ENCODE measurements at regions not wholly inside any gene's neighbourhood (a gene's known extent, or its start where the extent isn't known, plus 50 kb on each side); places are given as distances from the start of the nearest gene placed in this dataset.

DNA sequence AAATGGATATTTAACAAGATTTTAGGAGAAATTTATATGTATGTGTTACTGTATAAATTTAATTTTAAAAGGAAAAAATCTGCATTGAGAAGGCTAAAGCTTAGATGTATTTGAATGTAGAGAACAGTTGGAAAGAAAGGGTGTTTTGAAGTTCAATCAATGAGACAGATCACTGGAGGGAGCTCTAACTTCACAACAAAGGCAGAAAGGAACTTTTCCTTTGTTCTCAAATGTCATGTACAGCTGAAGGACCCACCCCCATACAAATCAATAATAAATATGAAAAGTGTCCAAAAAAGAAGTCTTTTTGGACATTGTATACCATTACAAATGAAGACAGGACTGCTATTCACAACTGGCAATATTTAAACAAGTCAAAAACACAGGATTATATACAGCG lies 403.4 kb downstream of the DNAJB9 start:
- Histone ChIP-seq H3K27ac (ENCODE audit: extremely low read length, insufficient read depth, low read length) (no peak overlapping the region), H3K9me3 (ENCODE audit: low read length) (no peaks in the 10 kb centered on the region), H4K20me1 (ENCODE audit: insufficient read depth, low read length) (no peaks in the 10 kb centered on the region), H3K4me2 (ENCODE audit: low read depth, low read length) (no peak overlapping the region), H3K79me2 (ENCODE audit: insufficient read depth, low read length) (no peaks in the 10 kb centered on the region), H3K9ac (ENCODE audit: insufficient read depth, low read depth, low read length) (no peak overlapping the region), H3K4me3 (replicated peaks in 1 of 3; ENCODE audit: insufficient read depth in 1 of 3, low read depth in 2 of 3, low read length in 3 of 3) (no peak overlapping the region), H2AFZ (ENCODE audit: low read length) (no peak overlapping the region), H3K4me1 (ENCODE audit: insufficient read depth, low read length) (no peaks in the 10 kb centered on the region), H3K36me3 (replicated peaks in 1 of 2; ENCODE audit: control insufficient read depth in 1 of 2, insufficient read depth in 2 of 2, low read length in 2 of 2) (no peaks in the 10 kb centered on the region), H3K27me3 (ENCODE audit: control insufficient read depth in 1 of 2, insufficient read depth in 2 of 2, low read length in 2 of 2) (no peaks in the 10 kb centered on the region)
- ChIA-PET POLR2A (no interaction called here), CTCF (ENCODE audit: low intra/inter-chr PET ratio, low total read pairs) (no interaction called here)
- in situ Hi-C loops (cut with HindIII; ENCODE audit: extremely low pct_ligation_motif_present, low pct_unique_long_range_greater_than_20kb) (no loop called here), intact Hi-C loops (cut with micrococcal nuclease; ENCODE audit: unreplicated experiment) (no loop called here)
- DNase-seq (ENCODE audit: low spot score) (no peak), FAIRE-seq (no peak), ATAC-seq (no peak)
- no TSS peak for BruUV-seq (replicated peaks)
- WGBS (ENCODE audit: low lambda C conversion rate) = 13% methylated on average over 1 of the region's 1 CpG
- TF ChIP-seq SP4 (CRISPR knock-in tag; IDR thresholded peaks at IDR 0.05) (no peak), TCF7 (IDR thresholded peaks at IDR 0.05; ENCODE audit: low read depth) (no peak), NR1H2 (CRISPR knock-in tag; IDR thresholded peaks at IDR 0.05; ENCODE audit: borderline replicate concordance, low read depth) (no peak), NR2F6 (IDR thresholded peaks at IDR 0.05) (no peak), NR2F6 (CRISPR knock-in tag; IDR thresholded peaks at IDR 0.05) (no peak), STAG1 (CRISPR knock-in tag; IDR thresholded peaks at IDR 0.05) (peak; percentile 19; the same call in 1 of the 2 replicates), ZNF562 (CRISPR knock-in tag; IDR thresholded peaks at IDR 0.05; ENCODE audit: borderline replicate concordance) (no peak), HNRNPH1 (optimal IDR thresholded peaks at IDR 0.05; ENCODE audit: low read depth, low read length) (no peak), NFKB2 (CRISPR knock-in tag; IDR thresholded peaks at IDR 0.05; ENCODE audit: borderline replicate concordance) (no peak)
- TF ChIP-seq, protein P1, sequence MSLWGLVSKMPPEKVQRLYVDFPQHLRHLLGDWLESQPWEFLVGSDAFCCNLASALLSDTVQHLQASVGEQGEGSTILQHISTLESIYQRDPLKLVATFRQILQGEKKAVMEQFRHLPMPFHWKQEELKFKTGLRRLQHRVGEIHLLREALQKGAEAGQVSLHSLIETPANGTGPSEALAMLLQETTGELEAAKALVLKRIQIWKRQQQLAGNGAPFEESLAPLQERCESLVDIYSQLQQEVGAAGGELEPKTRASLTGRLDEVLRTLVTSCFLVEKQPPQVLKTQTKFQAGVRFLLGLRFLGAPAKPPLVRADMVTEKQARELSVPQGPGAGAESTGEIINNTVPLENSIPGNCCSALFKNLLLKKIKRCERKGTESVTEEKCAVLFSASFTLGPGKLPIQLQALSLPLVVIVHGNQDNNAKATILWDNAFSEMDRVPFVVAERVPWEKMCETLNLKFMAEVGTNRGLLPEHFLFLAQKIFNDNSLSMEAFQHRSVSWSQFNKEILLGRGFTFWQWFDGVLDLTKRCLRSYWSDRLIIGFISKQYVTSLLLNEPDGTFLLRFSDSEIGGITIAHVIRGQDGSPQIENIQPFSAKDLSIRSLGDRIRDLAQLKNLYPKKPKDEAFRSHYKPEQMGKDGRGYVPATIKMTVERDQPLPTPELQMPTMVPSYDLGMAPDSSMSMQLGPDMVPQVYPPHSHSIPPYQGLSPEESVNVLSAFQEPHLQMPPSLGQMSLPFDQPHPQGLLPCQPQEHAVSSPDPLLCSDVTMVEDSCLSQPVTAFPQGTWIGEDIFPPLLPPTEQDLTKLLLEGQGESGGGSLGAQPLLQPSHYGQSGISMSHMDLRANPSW (CRISPR knock-in tag; IDR thresholded peaks at IDR 0.05; ENCODE audit: borderline replicate concordance) = no peak
- TF ChIP-seq, protein P2, sequence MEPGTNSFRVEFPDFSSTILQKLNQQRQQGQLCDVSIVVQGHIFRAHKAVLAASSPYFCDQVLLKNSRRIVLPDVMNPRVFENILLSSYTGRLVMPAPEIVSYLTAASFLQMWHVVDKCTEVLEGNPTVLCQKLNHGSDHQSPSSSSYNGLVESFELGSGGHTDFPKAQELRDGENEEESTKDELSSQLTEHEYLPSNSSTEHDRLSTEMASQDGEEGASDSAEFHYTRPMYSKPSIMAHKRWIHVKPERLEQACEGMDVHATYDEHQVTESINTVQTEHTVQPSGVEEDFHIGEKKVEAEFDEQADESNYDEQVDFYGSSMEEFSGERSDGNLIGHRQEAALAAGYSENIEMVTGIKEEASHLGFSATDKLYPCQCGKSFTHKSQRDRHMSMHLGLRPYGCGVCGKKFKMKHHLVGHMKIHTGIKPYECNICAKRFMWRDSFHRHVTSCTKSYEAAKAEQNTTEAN (CRISPR knock-in tag; conservative IDR thresholded peaks at IDR 0.05) = no peak
- TF ChIP-seq, protein P3, sequence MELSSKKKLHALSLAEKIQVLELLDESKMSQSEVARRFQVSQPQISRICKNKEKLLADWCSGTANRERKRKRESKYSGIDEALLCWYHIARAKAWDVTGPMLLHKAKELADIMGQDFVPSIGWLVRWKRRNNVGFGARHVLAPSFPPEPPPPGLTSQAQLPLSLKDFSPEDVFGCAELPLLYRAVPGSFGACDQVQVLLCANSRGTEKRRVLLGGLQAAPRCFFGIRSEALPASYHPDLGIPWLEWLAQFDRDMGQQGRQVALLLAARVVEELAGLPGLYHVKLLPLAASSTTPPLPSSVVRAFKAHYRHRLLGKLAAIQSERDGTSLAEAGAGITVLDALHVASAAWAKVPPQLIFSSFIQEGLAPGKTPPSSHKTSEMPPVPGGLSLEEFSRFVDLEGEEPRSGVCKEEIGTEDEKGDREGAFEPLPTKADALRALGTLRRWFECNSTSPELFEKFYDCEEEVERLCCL (CRISPR knock-in tag; IDR thresholded peaks at IDR 0.05; ENCODE audit: borderline replicate concordance) = no peak
- TF ChIP-seq, protein P4, sequence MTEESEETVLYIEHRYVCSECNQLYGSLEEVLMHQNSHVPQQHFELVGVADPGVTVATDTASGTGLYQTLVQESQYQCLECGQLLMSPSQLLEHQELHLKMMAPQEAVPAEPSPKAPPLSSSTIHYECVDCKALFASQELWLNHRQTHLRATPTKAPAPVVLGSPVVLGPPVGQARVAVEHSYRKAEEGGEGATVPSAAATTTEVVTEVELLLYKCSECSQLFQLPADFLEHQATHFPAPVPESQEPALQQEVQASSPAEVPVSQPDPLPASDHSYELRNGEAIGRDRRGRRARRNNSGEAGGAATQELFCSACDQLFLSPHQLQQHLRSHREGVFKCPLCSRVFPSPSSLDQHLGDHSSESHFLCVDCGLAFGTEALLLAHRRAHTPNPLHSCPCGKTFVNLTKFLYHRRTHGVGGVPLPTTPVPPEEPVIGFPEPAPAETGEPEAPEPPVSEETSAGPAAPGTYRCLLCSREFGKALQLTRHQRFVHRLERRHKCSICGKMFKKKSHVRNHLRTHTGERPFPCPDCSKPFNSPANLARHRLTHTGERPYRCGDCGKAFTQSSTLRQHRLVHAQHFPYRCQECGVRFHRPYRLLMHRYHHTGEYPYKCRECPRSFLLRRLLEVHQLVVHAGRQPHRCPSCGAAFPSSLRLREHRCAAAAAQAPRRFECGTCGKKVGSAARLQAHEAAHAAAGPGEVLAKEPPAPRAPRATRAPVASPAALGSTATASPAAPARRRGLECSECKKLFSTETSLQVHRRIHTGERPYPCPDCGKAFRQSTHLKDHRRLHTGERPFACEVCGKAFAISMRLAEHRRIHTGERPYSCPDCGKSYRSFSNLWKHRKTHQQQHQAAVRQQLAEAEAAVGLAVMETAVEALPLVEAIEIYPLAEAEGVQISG (CRISPR knock-in tag; IDR thresholded peaks at IDR 0.05) = no peak
- TF ChIP-seq, protein P5, sequence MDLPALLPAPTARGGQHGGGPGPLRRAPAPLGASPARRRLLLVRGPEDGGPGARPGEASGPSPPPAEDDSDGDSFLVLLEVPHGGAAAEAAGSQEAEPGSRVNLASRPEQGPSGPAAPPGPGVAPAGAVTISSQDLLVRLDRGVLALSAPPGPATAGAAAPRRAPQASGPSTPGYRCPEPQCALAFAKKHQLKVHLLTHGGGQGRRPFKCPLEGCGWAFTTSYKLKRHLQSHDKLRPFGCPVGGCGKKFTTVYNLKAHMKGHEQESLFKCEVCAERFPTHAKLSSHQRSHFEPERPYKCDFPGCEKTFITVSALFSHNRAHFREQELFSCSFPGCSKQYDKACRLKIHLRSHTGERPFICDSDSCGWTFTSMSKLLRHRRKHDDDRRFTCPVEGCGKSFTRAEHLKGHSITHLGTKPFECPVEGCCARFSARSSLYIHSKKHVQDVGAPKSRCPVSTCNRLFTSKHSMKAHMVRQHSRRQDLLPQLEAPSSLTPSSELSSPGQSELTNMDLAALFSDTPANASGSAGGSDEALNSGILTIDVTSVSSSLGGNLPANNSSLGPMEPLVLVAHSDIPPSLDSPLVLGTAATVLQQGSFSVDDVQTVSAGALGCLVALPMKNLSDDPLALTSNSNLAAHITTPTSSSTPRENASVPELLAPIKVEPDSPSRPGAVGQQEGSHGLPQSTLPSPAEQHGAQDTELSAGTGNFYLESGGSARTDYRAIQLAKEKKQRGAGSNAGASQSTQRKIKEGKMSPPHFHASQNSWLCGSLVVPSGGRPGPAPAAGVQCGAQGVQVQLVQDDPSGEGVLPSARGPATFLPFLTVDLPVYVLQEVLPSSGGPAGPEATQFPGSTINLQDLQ (CRISPR knock-in tag; IDR thresholded peaks at IDR 0.05) = no peak
